ENCODE measurements at regions not wholly inside any gene's neighbourhood (a gene's known extent, or its start where the extent isn't known, plus 50 kb on each side); places are given as distances from the start of the nearest gene placed in this dataset.

DNA sequence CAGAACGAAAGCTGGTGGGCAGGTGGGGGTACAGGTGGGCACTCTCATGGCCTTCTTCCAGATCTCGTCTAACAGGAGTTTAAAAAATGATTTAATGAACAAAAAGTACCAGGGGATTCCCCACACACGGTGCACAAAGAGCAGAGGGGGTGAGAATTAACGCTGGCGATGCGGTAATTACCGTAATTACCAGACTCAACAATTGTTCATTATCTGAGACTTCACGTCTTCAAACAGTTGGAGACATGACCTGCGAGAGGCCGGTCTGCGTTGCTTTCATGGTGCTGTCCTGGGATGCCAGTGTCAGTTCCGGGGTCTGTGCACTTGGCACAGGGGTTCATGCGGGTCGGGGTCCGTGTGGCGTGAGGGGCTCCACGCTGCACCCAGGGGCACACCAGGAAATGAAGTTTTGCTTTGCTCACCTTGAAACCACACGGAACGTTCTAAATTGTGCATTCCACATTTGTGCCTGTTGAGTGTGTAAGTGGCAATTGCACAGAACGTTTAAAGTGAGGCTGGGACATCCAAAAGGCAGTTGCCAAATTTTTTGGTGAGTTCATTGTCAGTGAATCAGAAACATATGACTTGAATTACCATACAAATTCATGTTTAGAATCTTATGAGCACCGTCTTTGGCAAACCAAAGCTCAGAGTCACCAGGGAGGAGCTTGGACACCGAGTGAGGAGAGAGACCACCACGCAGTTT, 256.4 kb upstream of the IRX1 start:
- WGBS, 2 donors = 77 to 79% methylated on average over 23 of the region's 23 CpGs
- Histone ChIP-seq H3K9me3 (no peaks in the 10 kb centered on the region), H3K4me3 (replicated peaks in 1 of 3) (no peak overlapping the region), H3K4me1 (no peaks in the 10 kb centered on the region), H3K27me3 (no peaks in the 10 kb centered on the region), H3K36me3 (no peaks in the 10 kb centered on the region), H3K27ac (no peak overlapping the region)
- intact Hi-C loops (cut with DNase I) = no loop called here
- no peak for DNase-seq
- TF ChIP-seq POLR2A (IDR thresholded peaks at IDR 0.05) = no peak
- no peak for TF ChIP-seq CTCF (IDR thresholded peaks at IDR 0.05)

GRCh38 chr5:3337812-3338541, 257.7 kb upstream of the IRX1 start:
- H3K4me1 ChIP-seq = no peaks in the 10 kb centered on the region
- H3K9me3 ChIP-seq = no peaks in the 10 kb centered on the region
- H3K27ac ChIP-seq = no peak overlapping the region
- no peak for TF ChIP-seq POLR2A (IDR thresholded peaks at IDR 0.05)
- TF ChIP-seq CTCF (IDR thresholded peaks at IDR 0.05) = no peak
- intact Hi-C loops (cut with DNase I) = no loop called here
- no peaks in the 10 kb centered on the region for H3K36me3 ChIP-seq
- no peak overlapping the region for H3K4me3 ChIP-seq (replicated peaks in 1 of 3)
- H3K27me3 ChIP-seq = no peaks in the 10 kb centered on the region
- DNase-seq = no peak
- 86 to 91% methylated on average over 15 to 16 of the region's 16 CpGs for WGBS, 2 donors

GRCh38 chr5:3336666-3337065, 259.0 kb upstream of the IRX1 start:
- WGBS, 2 donors = 69 to 72% methylated on average over 6 to 11 of the region's 11 CpGs
- Histone ChIP-seq H3K4me3 (replicated peaks in 1 of 3) (no peak overlapping the region), H3K9me3 (no peaks in the 10 kb centered on the region), H3K27me3 (no peaks in the 10 kb centered on the region), H3K27ac (no peak overlapping the region), H3K4me1 (no peaks in the 10 kb centered on the region), H3K36me3 (no peaks in the 10 kb centered on the region)
- intact Hi-C loops (cut with DNase I) = no loop called here
- TF ChIP-seq POLR2A (IDR thresholded peaks at IDR 0.05) = no peak
- no peak for TF ChIP-seq CTCF (IDR thresholded peaks at IDR 0.05)
- DNase-seq = no peak

- H3K4me3 ChIP-seq (replicated peaks in 1 of 3) = no peak overlapping the region
- WGBS, 2 donors = 86 to 95% methylated on average over 9 to 10 of the region's 12 CpGs
- H3K9me3 ChIP-seq = no peaks in the 10 kb centered on the region
- H3K27me3 ChIP-seq = no peaks in the 10 kb centered on the region
- H3K4me1 ChIP-seq = no peaks in the 10 kb centered on the region
- no peak for TF ChIP-seq POLR2A (IDR thresholded peaks at IDR 0.05)
- TF ChIP-seq CTCF (IDR thresholded peaks at IDR 0.05) = no peak
- intact Hi-C loops (cut with DNase I) = no loop called here
- no peaks in the 10 kb centered on the region for H3K36me3 ChIP-seq
- no peak for DNase-seq
- H3K27ac ChIP-seq = no peak overlapping the region
These were observed 260.3 kb upstream of the IRX1 start for GRCh38 chr5:3335301-3335700.

DNA sequence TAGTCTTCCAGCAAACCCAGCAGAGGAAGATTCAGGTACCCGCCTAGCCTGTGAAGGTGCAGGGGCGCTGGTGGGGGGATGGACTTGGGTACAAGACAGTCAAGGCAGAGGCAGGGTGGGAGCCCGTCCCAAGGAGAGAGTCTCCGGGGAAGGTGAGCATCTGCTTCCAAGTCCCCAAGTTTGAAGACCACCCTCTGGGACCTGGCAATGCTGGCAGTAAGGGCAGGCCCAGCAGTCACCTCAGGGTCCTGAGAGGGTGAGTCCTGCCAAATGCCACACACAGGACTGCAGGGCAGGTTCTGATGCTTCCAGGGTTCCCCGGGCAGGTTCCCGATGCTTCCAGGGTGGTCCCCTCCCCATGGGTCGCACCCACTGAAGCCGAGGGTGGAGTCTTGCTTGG, 261.8 kb upstream of the IRX1 start:
- Histone ChIP-seq H3K27me3 (no peaks in the 10 kb centered on the region), H3K27ac (no peak overlapping the region), H3K9me3 (no peaks in the 10 kb centered on the region), H3K36me3 (no peaks in the 10 kb centered on the region), H3K4me3 (replicated peaks in 1 of 3) (no peak overlapping the region), H3K4me1 (no peaks in the 10 kb centered on the region)
- no peak for DNase-seq
- TF ChIP-seq POLR2A (IDR thresholded peaks at IDR 0.05) = no peak
- TF ChIP-seq CTCF (IDR thresholded peaks at IDR 0.05) = no peak
- WGBS, 2 donors = 83 to 92% methylated on average over 7 of the region's 8 CpGs
- intact Hi-C loops (cut with DNase I) = no loop called here

Measured in thyroid gland (tissue), 4 donors.